ENCODE measurements at regions not wholly inside any gene's neighbourhood (a gene's known extent, or its start where the extent isn't known, plus 50 kb on each side); places are given as distances from the start of the nearest gene placed in this dataset.

GRCh38 chr10:121167534-121168243 lies 316.5 kb downstream of the WDR11 start:
- no peak for DNase-seq (ENCODE audit: low read depth, low spot score)
- peaks cover 7% of the 10 kb centered on the region for H3K9me3 Mint-ChIP-seq
- H3K4me1 Mint-ChIP-seq: peaks cover 5% of the 10 kb centered on the region
- no peak for TF ChIP-seq CTCF (conservative IDR thresholded peaks at IDR 0.05)
- H3K4me3 Mint-ChIP-seq: no peak overlapping the region
- H3K36me3 Mint-ChIP-seq (ENCODE audit: low read depth): no peaks in the 10 kb centered on the region
- H3K27ac Mint-ChIP-seq (ENCODE audit: unreplicated experiment): no peak overlapping the region
- no peaks in the 10 kb centered on the region for H3K27me3 Mint-ChIP-seq (ENCODE audit: low read depth)

DNA sequence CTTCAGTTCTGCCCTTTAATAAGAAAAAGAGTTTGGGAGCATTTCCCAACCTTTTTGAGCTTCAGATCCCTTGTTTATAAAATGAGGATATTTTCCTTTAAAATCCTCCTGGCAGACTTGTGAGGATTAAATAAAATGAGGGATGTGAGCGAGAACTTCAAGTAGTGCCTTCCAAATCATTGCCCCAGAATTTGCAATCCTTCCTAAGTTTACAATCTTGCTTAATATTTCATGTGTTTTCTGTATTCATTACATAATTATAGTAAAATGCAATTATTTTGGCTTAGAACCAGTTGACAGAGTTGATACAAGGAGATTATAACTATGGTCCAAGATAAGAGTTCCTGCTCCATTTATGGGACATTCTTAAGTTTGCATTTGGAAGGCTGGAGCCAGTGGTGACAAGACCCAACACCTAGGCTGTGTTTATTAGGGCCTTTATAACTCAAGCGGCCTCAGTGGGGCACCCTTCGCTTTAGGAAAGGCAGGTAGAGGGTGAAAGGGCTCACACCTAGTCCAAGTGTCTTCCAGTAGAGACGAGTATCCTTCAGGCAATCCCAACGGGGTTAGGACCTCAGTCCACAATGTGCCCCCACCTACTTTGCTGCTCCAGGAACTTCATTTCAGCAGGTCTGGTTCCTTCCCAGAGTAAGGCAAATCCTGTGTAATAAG lies 317.5 kb downstream of the WDR11 start:
- DNase-seq (ENCODE audit: low read depth, low spot score): no peak
- H3K27me3 Mint-ChIP-seq (ENCODE audit: low read depth): no peaks in the 10 kb centered on the region

DNA sequence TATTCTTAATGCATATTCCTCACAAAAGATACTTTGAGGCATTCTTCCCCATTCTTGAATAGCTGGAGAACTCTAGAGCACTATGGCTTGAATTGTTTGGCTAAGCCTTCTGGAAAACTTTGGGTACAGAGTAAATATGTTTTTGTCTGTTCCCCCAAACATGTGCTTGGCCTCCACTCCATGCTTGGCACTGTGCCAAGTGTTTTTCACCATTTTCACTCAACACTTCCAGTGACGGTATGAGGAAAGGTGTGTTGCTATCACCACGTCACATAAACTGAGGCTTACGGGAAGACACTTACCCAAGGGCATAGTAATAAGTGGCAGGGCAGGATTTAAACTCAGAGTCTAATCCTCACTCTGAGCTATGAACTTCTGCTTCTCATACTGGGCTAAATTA lies 318.2 kb downstream of the WDR11 start:
- DNase-seq (ENCODE audit: low read depth, low spot score): no peak
- H3K27ac Mint-ChIP-seq (ENCODE audit: unreplicated experiment): no peak overlapping the region
- no peaks in the 10 kb centered on the region for H3K27me3 Mint-ChIP-seq (ENCODE audit: low read depth)
- peaks cover 5% of the 10 kb centered on the region for H3K4me1 Mint-ChIP-seq
- no peak for TF ChIP-seq CTCF (conservative IDR thresholded peaks at IDR 0.05)
- no peaks in the 10 kb centered on the region for H3K9me3 Mint-ChIP-seq
- H3K4me3 Mint-ChIP-seq: no peak overlapping the region
- H3K36me3 Mint-ChIP-seq (ENCODE audit: low read depth): no peaks in the 10 kb centered on the region

More for the DNA sequence above, 317.5 kb downstream of the WDR11 start:
- no peak for TF ChIP-seq CTCF (conservative IDR thresholded peaks at IDR 0.05)
- no peak overlapping the region for H3K27ac Mint-ChIP-seq (ENCODE audit: unreplicated experiment)
- H3K36me3 Mint-ChIP-seq (ENCODE audit: low read depth): no peaks in the 10 kb centered on the region
- no peak overlapping the region for H3K4me3 Mint-ChIP-seq
- peaks cover 3% of the 10 kb centered on the region for H3K9me3 Mint-ChIP-seq
- peaks cover 5% of the 10 kb centered on the region for H3K4me1 Mint-ChIP-seq

GRCh38 chr10:121171825-121172787 lies 320.9 kb downstream of the WDR11 start:
- Mint-ChIP-seq H3K4me3 (no peak overlapping the region), H3K36me3 (ENCODE audit: low read depth) (no peaks in the 10 kb centered on the region), H3K27me3 (ENCODE audit: low read depth) (no peaks in the 10 kb centered on the region), H3K9me3 (no peaks in the 10 kb centered on the region), H3K4me1 (peaks cover 5% of the 10 kb centered on the region), H3K27ac (ENCODE audit: unreplicated experiment) (no peak overlapping the region)
- DNase-seq (ENCODE audit: low read depth, low spot score): no peak
- no peak for TF ChIP-seq CTCF (conservative IDR thresholded peaks at IDR 0.05)

GRCh38 chr10:121179006-121179405 lies 327.8 kb downstream of the WDR11 start:
- Mint-ChIP-seq H3K4me1 (no peaks in the 10 kb centered on the region), H3K4me3 (no peak overlapping the region), H3K27ac (ENCODE audit: unreplicated experiment) (no peak overlapping the region), H3K36me3 (ENCODE audit: low read depth) (no peaks in the 10 kb centered on the region), H3K27me3 (ENCODE audit: low read depth) (no peaks in the 10 kb centered on the region), H3K9me3 (no peaks in the 10 kb centered on the region)
- no peak for TF ChIP-seq CTCF (conservative IDR thresholded peaks at IDR 0.05)
- no peak for DNase-seq (ENCODE audit: low read depth, low spot score)
